HG03565 (cell line): ENCODE measurements at regions not wholly inside any gene's neighbourhood (a gene's known extent, or its start where the extent isn't known, plus 50 kb on each side); places are given as distances from the start of the nearest gene placed in this dataset.
"Not testable (repeated sequence)": the region's sequence is repeated elsewhere in the genome, so short reads cannot be mapped to it uniquely, and the experiment has no call there.

Experiments used
- ATAC-seq: cut with Tn5 transposase; IDR thresholded peaks from one replicate; pipeline ENCODE4 v1.9.1; 2021; ENCODE audit warnings: mild to moderate bottlenecking, moderate library complexity; ENCODE audit not compliant: unreplicated experiment

DNA sequence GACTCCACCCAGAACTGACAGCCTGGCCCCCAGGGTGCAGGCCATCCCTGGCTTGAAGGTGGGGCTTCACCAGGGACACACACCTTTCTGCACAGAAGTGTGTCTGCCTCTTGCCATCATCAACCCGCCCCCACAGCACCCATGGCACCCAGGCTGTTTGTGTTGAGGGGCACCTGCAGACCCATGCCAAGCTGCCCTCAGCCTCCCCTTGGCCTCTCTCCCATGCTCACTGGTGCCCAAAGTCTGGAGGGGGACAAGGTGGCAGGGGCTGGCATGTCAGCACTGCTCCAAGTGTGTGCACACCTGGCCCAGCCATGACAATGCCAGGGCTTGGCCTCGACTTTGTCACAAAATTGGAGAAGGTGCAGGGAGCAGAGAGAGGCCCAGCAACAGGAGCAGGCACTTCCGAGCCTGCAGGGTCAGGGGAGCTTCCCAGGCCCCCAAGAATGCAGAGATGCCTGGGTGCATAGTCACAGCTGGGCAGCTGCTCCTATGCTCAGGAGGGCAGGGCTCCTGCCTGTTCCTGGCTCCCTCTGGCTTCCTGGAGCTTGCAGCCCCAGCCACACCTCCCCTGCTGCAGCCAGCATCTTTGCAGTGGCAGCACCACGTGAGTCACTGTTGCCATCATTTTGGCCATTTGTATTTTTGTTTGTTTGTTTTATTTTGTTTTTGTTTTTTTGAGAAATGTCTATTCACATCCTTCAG is 280.6 kb upstream of the UBE2E3 start:
- no peak for ATAC-seq

- ATAC-seq: no peak
Measured at GRCh38 chr2:180698668-180699067, 281.7 kb upstream of the UBE2E3 start.

- no peak for ATAC-seq
Measured at GRCh38 chr2:180695586-180696401, 284.6 kb upstream of the UBE2E3 start.

- ATAC-seq: no peak
Measured at GRCh38 chr2:180694445-180695421, 285.7 kb upstream of the UBE2E3 start.

- ATAC-seq: no peak
Measured at GRCh38 chr2:180692322-180692721, 288.1 kb upstream of the UBE2E3 start.

GRCh38 chr2:180691855-180692223 is 288.6 kb upstream of the UBE2E3 start:
- not testable (repeated sequence) for ATAC-seq

- ATAC-seq: not testable (repeated sequence)
Measured at GRCh38 chr2:180691186-180691854, 289.1 kb upstream of the UBE2E3 start.

DNA sequence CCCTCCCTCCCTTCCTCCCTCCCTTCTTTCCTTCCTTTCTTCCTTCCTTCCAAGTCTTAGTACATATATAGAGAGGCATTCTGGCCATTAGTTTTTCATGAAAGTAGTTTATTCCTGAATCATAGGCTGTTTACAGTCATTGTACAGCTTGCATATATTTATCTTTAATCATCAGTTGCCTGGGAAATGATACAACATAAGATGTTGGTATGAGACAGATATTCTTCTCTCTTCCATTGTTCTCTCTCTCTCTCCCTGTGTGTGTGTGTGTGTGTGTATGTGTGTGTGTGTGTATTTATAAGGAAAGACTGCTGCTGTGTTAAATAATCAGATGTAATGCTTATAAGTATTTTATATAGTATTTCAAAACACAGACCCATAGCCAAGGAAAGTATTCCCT is 289.8 kb upstream of the UBE2E3 start:
- ATAC-seq: no peak

DNA sequence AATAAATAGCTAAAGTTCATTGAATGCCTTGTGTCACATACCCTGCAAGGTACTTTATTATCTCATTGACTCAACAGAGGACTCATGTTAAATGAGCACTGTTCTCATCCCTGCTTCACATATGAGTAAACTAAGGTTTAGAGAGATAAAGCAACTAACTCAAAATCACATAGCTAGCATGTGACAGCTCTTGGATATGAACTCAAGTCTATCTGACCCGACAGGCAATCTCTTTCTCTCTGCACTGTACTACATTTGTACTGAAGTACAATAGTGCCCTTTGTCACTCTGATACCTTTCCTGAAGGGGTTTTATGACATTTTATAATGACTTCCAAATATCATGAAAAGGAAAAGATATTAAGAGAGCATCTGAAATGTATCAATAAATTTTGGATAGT is 297.5 kb upstream of the UBE2E3 start:
- ATAC-seq: no peak

DNA sequence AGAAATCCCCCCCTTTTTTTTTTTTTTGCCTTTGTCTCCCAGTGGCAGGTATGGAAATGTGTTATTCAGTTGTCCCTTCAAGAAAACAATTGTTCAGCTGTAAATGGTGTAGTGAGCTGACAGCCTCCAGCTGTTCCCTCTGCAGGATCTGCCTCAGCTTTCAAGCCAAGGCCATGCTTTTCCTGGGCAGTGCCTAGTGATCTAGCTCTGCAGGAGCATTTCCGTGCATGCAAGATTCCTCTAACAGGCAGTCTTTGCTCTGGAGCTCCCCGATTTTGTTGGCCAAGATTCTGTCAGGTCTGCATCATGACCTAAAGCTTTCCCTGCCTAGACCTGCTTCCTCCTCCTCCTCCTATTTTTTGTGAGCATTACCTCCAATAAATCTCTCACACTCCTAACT is 300.7 kb upstream of the UBE2E3 start:
- ATAC-seq: no peak

DNA sequence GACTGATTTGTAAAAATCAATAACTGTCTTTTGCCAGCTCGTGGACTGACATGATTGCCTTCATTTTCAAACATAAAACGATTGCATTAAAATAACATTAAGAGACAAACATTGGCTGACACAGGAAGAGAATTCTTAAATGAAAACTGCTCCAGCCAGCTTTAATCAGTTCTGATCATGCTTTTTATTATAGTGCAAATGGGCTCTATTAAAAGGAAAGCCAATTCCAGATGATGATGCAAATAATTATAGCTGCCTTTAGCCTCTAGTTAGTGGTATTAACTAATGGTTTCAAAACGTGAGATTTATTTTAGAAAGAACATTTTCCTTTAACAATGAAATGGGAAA is 301.8 kb upstream of the UBE2E3 start:
- ATAC-seq: no peak

GRCh38 chr2:180677930-180678624 is 302.3 kb upstream of the UBE2E3 start:
- no peak for ATAC-seq

- no peak for ATAC-seq
Measured at GRCh38 chr2:180677200-180677599, 303.2 kb upstream of the UBE2E3 start.

GRCh38 chr2:180676520-180677025 is 303.8 kb upstream of the UBE2E3 start:
- ATAC-seq: no peak

GRCh38 chr2:180675170-180675569 is 305.2 kb upstream of the UBE2E3 start:
- no peak for ATAC-seq

DNA sequence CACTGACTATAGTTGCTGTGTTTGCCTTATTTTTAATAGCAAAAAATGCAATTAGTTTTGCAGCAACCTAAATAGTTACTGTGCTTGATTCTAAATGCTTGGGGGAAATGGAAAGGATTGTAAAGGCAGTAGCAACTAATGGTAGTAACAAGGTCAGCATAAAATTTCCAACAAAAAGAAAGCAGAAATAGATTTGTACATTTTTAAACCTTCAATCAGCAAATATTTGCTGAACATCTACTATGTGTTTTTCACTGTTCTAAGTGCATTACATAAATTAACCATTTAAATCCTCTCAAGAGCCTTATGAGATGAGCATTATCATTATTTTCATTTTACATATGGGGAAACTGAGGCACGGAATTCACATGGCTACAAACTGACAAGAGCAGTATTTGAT is 308.0 kb upstream of the UBE2E3 start:
- no peak for ATAC-seq

GRCh38 chr2:180670302-180671003 is 310.0 kb upstream of the UBE2E3 start:
- no peak for ATAC-seq

- ATAC-seq: no peak
Measured at GRCh38 chr2:180669016-180669415, 311.4 kb upstream of the UBE2E3 start.

GRCh38 chr2:180664507-180664906 is 315.9 kb upstream of the UBE2E3 start:
- ATAC-seq: no peak
